ENCODE measurements at regions not wholly inside any gene's neighbourhood (a gene's known extent, or its start where the extent isn't known, plus 50 kb on each side); places are given as distances from the start of the nearest gene placed in this dataset.

DNA sequence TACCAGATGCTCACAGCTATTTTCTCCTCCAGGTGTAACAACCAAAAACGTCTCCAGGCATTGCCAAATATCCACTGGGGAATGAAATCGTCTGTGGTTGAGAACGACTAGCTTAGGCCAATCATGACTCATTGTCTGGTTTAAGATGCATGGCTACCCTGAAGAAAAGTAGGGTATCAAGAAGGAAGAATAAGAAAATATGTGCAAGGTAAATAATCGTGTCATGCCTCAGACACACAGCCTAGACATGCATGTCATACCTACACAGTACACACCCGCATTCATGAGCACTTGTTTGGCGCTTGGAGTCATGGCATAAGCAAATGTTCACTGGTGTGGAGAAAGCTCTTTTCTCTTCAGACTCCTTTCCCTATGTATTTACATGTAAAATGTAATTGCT is 745.7 kb downstream of the MAFB start:
- no peak for DNase-seq (ENCODE audit: extremely low read depth, low read depth)
- TF ChIP-seq, protein P1, sequence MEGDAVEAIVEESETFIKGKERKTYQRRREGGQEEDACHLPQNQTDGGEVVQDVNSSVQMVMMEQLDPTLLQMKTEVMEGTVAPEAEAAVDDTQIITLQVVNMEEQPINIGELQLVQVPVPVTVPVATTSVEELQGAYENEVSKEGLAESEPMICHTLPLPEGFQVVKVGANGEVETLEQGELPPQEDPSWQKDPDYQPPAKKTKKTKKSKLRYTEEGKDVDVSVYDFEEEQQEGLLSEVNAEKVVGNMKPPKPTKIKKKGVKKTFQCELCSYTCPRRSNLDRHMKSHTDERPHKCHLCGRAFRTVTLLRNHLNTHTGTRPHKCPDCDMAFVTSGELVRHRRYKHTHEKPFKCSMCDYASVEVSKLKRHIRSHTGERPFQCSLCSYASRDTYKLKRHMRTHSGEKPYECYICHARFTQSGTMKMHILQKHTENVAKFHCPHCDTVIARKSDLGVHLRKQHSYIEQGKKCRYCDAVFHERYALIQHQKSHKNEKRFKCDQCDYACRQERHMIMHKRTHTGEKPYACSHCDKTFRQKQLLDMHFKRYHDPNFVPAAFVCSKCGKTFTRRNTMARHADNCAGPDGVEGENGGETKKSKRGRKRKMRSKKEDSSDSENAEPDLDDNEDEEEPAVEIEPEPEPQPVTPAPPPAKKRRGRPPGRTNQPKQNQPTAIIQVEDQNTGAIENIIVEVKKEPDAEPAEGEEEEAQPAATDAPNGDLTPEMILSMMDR (IDR thresholded peaks at IDR 0.05; ENCODE audit: low read depth, low read length), result no peak

GRCh38 chr20:39941245-39941644 is 747.8 kb downstream of the MAFB start:
- DNase-seq (ENCODE audit: extremely low read depth, low read depth), result no peak
- TF ChIP-seq, protein P1 (IDR thresholded peaks at IDR 0.05; ENCODE audit: low read depth, low read length), result no peak

GRCh38 chr20:39939241-39939865 is 749.7 kb downstream of the MAFB start:
- no peak for DNase-seq (ENCODE audit: extremely low read depth, low read depth)

GRCh38 chr20:39936401-39936800 is 752.6 kb downstream of the MAFB start:
- TF ChIP-seq, protein P1 (IDR thresholded peaks at IDR 0.05; ENCODE audit: low read depth, low read length), result no peak
- DNase-seq (ENCODE audit: extremely low read depth, low read depth), result no peak

More at GRCh38 chr20:39939241-39939865, 749.7 kb downstream of the MAFB start:
- TF ChIP-seq, protein P1 (IDR thresholded peaks at IDR 0.05; ENCODE audit: low read depth, low read length), result no peak

- no peak for DNase-seq (ENCODE audit: extremely low read depth, low read depth)
- TF ChIP-seq, protein P1 (IDR thresholded peaks at IDR 0.05; ENCODE audit: low read depth, low read length), result no peak
These were observed 753.1 kb downstream of the MAFB start for GRCh38 chr20:39935901-39936300.

DNA sequence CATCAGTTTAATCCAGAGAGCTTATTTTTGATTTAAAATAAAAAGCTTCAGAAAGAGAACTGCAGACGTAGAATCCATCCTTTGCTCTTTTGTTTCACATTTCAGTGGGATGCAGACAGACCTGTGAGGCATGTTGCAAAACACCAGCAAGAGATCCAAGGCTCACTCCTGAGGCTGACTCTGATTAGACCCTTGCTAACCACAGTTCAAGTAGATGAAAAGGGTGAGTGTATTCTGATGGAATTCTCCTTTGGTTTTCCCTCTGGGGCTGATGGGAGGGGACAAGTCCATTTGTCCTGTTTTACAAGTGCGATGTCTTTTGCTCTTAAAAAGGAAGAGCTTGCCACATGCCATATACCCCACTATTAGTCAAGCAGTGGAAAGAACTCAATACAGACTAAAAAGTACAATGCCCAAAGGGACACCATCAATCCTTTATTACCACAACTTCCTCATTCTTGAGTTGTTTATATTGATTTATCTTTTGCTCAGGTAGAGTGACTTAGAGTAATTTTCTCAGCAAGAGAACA is 772.7 kb downstream of the MAFB start:
- TF ChIP-seq, protein P1 (IDR thresholded peaks at IDR 0.05; ENCODE audit: low read depth, low read length), result no peak
- no peak for DNase-seq (ENCODE audit: extremely low read depth, low read depth)

GRCh38 chr20:39913274-39913673 is 775.8 kb downstream of the MAFB start:
- no peak for DNase-seq (ENCODE audit: extremely low read depth, low read depth)
- TF ChIP-seq, protein P1 (IDR thresholded peaks at IDR 0.05; ENCODE audit: low read depth, low read length), result no peak
